Renal cortical epithelial cell (primary cell): ENCODE measurements at regions not wholly inside any gene's neighbourhood (a gene's known extent, or its start where the extent isn't known, plus 50 kb on each side); places are given as distances from the start of the nearest gene placed in this dataset.

Source experiments
- DNase-seq: peaks from one replicate; pipeline ENCODE4 v3.0.0-alpha.2; 2011; ENCODE audit warnings: low read depth

DNA sequence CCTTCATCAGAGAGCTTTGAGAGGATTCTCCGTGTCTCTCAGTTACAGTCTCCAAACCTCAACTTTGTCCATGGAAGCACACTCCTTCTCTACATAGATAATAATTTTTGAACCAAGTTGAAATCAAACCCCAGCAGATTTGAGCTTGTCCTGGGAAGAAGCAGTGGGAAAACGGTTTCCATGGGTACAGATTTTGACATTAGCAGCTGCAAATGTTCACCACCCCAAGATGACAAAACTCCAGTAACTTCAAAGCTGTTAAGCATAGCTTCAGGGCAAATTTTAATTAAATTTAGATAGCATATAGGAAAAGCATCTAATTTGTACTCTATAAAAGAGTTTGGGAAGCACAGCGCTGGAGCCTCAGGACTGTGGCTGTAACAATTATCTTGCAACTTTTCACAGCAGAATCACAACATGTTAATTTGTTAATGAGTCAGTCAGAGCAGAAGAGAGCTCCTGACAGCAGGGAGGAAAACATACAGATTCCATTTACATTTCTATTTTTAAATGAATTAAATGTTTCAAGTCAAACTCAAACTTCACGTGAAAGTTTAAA lies 240.7 kb downstream of the BMP7 start:
- DNase-seq, result no peak

DNA sequence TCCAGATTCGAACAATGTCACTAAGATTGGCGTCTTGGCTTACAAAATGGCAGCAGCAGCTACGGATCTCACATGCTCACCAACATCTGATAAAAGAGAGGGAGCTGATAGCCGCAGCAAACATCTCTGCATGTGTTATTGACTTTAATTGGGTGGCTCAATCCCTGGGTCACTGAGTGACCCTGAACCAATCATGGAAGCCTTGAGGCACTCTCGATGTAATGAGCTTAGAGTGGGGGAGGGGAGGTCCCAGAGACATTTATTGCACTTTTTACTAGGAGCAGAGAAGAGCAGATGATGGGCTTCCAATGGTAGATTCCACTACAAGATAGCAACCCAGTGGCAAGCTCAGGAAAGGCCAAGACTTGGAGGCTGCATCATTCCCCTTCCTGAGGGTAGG lies 238.7 kb downstream of the BMP7 start:
- DNase-seq, result no peak

DNA sequence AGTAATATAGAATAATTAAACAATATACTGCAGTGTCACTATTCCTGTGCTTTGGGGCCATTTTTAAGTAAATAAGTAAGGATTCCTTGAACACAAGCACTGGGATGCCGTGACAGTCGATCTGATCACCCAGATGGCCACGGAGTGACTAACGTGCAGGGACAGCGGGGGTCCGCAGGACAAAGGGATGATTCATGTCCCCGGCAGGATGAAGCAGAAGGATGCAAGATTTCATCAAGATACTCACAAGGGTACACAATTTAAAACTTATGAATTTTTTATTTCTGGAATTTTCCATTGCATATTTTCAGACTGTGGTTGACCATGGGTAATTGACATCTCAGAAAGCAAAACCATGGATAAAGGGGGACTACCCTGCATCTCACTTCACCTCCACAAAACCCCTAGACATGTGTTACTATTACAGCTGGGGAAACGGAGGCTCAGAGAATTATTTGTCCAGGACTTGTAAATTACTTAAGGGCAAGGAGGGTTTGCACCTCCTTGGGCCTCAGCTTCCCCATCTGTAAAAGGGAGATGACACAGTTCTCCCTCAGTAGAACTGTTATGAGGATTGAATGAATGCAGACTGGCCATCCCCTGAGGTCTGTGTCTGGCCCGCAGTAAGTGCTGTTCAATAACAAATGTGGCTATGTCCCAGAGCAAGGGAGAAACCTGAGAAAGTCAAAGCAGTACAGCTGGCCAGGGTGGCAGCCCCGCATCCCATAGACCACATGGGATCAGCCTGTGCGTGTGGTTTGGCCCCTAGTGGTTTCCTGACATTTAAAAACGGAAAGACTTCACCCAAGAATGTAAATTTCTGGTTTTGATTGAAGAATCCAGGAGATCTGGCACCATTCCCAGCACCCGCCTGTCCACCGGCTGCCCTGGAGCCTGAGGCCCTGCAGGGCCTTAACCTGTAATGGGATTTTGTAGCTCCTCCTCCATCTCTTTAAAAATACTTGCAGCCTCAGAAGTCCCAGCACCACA lies 235.5 kb downstream of the BMP7 start:
- DNase-seq, result no peak

DNA sequence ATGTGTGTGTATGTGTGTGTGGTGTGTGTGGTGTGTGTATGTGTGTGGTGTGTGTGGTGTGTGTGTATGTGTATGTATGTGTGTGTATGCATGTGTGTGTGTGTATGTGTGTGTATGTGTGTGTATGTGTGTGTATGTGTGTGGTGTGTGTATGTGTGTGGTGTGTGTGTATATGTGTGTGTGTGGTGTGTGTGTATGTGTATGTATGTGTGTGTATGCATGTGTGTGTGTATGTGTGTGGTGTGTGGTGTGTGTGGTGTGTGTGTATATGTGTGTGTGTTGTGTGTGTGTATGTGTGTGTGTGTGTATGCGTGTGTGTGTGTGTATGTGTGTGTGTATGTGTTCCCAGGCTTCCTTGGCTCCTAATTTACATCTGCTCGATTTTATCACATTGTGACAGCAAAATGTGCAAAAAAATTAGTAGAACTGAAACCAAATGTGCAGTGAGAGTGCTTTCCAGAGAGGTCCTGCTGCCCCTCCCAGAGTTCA lies 234.5 kb downstream of the BMP7 start:
- DNase-seq, result no peak

DNA sequence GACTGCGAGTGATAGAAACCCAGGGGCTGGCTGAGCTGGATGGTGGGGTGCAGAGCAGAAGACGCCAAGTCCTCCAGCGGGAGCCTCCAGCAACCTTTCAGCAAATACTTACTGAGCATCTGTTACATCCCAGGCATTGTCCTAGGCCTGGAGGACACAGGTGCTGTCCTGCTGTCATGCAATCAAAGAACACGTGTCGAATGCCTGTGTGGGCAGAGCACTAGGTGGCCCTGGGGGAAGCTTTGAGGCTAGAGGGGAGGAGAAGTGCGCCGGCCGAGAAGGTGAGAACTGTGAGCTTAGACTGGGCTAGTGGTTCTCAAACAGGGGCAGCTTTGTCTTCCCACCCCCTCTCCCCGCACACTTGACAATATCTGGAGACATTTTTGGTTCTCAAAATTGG lies 233.6 kb downstream of the BMP7 start:
- DNase-seq, result no peak

DNA sequence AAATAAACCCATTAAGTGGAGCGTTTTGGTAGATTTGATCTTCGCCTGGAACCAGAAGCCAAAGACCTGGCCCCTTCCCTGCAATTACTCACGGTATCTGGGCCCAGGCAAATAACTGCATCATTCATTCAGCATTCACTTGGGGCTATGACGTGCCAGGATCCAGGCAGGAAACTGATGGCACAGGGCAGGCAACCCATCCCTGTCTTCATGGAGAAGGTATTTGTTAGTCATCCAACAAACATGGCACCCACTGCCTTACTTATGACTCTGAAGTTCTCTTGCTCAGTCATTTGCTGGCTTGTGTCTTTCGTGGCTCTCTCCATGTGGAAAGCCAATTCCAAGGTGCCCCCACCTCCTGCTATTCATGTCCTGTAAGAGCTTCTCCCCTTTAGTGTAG lies 232.4 kb downstream of the BMP7 start:
- DNase-seq, result no peak

DNA sequence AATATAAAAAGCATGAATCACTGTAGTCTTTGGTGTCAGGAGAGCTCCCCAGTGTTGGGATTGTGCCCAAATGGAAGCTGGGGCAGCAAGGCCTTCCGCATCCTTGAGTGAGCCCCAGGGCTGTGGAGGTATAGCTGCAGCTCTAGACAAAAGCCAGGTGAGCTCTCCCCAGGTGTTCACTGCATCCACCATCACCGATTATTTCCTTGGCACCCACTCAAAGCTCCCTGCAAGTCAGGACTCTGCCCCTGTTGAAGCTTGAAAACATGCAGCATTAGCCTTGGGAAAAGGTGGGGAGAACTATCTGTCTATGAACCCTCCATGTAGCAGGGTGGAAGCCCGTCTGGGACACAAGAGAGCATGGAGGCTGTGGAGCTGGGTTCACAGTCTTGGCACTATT lies 228.8 kb downstream of the BMP7 start:
- DNase-seq, result no peak

DNA sequence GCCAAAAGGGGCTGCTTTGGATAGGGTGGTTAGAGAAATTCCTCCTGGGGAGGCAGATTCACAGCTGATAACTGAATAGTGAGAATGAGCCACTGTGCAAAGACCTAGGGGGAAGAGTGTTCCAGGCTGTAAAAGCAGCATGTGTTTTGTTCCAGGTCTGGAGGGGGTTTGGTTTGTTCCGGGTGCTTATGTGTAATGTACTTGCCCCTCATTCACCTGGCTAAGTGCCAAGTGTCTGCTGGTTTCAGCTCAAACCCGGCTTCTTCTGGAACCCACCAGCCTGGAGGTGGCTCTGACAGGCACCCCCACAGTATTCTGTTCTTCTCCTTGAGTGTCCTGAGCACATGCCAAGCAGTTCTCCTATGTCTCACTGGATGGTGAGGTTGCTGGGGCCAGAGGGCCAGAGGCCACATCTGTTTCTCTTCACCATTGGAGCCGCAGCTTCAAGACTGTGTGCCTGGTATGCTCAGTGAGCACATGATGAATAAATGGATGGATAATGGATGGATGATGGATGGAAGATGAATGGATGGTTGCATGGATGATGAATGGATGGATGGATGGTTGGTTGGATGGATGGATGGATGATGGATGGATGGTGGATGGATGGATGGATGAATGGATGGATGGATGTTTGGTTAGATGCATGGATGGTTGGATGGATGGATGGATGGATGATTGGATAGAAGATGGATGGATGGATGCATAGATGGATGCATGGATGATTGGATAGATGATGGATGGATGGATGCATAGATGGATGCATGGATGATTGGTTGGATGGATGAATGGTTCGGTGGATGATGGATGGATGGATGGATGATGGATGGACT lies 227.6 kb downstream of the BMP7 start:
- no peak for DNase-seq

DNA sequence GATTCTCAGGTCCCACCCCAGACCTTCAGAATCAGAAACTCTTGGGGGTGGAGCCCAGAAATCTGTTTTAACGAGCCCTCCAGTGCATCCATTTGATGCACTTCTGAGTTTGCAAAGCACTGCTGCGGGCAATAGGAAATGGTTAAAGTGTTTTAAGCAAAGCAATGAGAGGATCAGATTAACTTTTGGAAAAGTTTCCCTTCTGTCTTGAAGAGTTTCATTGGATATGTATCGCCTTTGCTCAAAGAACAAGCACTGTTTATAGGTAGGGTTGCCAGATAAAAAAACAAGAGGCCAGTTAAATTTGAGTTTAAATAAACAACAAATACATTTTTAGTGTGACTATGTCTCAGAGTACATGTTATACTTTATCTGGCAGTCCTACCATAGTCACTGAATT lies 226.0 kb downstream of the BMP7 start:
- no peak for DNase-seq

DNA sequence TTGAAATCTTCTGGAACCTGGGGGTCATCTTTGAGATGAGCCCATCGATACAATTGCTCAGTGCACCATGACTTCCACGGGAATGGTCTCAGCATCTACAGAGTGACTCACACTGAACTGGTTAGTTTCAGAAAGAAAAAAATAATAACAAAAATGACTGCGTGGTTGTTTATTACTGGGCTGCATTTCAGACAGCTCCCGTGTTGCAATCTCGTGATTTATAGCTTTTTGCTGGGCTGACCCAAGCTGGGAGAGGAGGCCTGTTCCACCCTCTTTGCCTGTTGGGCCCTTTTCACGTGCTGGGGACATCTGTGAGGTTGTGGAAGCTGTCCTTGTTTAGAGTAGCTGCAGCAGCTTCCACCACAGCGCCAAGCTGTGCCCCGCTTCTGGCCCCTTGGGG lies 225.5 kb downstream of the BMP7 start:
- DNase-seq, result no peak

DNA sequence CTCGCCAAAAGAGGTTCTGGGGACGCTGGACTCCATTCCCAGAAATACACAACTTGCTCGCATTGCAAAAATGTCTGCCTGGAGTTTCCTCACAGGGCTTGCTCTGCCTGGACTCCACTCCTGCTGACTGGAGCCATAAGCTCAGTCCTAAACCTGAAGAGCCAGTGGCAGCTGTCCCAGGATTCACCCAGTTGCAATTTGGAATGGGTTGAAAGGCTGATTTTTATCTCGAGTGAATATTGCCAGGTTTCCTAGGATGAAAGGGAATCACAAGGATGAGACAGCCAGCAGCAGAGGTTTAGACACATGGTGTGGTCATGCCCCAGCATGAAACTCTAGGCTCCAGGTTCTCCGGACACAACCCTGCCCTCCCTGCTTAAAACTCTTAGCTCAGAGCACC lies 223.3 kb downstream of the BMP7 start:
- no peak for DNase-seq

DNA sequence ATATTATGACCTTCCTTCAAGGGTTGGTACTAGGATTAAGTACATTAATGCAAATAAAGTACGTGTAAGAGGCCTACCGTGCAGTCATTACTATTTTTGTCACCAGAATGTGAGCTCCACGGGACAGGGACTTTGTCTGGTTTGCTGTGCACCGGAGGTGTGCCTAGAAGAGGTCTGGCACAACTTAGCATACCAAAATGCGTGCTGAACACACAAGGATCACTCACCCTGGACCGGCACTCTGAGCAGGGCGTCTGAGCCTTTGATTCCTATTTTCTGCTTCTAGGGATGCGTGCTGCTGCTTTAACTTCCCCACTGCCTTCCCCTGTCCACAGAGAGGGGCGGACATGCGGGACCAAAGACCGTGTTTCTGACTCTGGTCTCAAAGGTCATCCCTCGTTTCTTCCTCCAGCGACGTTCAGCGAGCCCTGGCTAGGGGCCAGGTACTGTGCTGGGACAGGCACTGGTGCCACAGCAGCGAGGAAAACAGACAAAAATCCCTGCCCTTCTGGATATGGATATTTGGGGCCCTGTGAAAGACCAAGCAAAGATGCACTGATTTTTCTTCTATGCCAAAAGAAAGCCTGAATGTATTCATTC lies 222.7 kb downstream of the BMP7 start:
- no peak for DNase-seq

DNA sequence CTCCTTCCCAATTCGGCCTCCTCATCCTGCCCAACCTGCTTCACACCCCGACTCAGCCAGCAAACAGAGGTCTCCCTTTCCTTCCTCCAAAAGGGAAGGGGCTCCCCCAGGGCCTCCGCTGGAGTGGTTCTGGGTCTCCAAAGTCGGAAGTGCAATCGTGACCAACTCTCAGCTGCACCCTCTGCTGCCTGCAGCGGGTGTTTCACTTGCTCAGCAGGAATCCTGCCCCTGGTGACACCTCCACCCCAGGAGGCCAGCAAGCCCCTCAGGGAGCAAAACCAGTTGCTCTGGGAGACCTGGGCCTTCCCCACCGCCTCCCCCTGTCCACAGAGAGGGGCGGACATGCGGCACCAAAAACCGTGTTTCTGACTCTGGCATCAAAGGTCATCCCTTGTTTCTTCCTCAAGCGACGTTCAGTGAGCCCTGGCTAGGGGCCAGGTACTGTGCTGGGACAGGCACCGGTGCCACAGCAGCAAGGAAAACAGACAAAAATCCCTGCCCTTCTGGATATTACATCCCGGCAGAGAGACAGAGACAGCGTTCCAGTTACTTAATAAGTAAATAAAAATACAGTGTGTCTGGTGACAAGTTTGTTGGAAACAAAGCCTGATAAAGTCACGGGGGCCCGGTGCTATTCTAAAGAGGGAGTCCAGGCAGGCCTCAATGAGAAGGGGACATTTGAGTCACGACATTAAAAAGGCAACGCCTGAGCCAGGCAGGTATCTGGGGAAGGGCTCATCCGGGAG lies 219.0 kb downstream of the BMP7 start:
- DNase-seq, result no peak

DNA sequence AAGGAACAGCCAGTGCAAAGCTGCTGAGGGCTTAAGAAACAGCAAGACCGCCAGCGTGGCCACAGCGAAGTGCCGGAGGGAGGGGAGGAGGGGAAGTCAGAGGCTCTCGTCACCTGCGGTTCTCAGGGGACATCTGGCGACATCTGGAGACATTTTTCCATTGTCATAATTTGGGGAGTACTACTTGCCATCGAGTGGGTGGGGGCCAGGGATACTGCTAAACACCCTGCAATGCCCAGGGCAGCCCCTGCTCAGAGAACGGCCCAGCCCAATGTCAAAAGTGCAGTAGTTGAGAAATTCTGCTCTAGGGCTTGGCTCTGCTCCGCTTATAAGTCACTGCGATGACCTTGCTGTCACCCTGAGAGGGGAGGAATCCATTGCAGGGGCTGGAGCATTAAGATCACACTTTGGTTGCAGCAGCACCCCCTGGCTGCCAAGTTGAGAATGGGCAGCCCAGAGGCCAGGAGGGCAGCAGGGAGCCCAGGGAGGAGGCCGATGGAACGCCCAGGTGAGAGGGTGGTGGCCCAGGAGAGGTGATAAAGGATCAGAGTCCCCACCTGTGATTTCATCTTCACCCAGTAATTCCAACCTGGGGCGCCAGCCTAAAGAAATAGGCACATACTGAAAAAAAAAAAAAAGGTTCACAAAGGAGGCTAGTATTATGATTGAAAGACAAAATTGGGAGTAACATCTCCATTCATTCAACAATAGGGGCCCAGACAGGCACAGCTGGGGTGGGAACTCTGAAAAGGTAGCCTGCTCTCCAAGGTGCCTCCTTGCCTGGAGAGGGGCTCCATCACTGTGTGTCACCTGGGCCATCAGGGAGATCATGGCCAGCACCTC lies 218.2 kb downstream of the BMP7 start:
- DNase-seq, result peak; percentile 2

DNA sequence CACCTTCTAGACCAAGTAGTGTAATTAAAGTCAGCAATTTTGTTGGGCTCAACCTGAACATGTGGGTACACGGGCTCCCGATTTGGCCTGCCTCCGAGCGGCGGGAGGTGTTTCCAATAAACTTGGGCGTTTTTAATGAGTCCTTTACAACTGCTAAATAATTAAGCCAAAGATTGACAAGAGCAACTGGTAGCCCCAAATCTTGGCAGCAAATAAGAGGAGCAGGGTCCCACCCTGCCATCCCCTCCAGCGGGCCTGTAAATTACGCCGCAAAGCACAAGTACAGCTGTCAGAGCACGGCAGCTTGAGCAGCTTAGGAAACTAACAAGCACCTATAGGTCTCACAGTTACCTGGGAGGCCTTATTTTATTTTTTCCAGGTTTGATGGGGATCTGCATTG lies 217.1 kb downstream of the BMP7 start:
- DNase-seq, result no peak

DNA sequence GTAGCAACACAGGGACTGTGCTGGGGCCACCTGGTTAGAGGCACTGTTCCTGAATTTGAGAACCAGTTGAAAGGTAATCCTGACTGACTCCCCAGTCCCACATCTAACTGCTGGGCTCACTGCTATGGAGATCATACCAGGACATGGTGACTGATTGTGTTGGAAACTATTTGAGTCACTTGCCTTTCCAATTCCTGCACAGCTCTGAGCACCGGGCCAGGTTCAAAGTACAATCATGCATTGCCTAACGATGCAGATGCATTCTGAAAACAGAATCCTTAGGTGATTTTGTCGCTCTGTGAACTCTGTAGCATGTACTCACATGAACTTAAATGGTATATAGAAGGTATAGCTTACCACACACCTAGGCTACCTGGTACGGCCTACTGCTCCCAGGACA lies 215.3 kb downstream of the BMP7 start:
- DNase-seq, result no peak

DNA sequence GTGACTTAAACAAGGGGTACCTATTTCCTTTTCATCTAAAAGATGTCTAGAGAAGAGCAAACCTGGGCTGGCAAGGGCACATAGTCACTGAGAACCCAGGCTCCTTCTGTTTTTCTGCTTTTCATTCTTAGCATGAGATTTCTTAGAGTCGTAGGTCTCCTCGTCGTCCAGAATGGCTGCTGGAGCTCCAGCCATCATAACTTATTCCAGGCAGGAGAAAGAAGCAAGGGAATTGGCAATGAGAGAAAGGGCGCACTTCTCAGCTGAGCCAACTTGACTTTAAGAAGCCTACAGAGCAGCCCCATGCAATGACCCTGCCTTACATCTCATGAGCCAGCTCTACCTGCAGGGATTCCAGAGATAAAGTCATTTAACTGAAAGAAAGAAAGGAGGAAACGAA lies 213.4 kb downstream of the BMP7 start:
- no peak for DNase-seq

DNA sequence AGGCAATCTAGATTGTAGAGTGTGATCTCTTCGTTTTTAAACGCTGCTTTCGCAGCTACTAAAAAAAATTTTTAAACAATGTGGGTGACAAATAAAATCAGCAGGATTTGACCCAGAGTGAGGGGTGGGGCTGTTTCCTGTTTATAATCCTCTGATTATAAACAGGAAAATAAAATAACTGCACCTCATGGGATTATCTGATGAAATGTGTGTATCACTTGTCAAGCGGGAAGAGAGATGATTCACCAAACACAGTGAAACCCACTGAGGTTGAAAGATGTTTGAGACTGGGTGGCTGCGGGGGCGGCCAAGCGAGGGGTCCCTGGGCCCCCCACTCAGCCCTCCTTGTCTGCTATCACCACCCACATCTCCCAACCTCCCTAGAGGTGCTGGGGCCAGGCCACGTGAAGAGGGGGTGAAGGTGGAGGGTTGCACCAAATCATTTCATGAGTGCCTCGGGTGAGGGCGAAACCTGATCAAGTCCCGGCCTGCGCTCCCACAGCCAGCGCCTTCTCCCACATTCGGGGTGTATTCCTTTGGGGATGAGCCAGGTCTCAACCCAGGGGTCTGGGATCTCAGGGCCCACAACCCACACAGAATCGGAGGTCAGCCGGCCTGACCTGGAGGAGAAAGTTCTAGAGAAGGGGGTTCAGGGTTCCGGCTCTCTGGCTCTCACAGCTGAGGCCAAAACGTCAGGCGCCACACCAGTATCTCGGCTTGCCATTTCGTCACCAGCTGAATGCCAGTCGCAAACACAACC lies 212.5 kb downstream of the BMP7 start:
- no peak for DNase-seq

DNA sequence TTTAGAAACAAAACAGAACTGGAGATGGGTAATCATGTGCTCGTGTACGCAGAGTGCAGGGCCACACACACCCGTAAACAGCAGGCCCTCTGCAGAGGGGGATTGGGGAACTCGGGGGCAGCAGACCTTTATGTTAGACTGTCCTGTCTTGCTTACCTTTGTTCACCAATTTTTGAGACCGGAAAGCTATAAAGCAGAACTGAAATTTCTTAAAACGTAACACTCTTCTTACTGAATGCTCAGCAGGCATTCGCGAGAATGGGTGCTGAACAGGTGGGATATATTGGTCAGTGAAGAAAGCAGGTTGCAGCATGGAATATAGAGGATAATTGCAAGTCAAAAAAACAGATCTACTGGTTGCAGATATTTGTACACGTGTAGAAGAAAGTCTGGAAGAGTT lies 211.1 kb downstream of the BMP7 start:
- no peak for DNase-seq

DNA sequence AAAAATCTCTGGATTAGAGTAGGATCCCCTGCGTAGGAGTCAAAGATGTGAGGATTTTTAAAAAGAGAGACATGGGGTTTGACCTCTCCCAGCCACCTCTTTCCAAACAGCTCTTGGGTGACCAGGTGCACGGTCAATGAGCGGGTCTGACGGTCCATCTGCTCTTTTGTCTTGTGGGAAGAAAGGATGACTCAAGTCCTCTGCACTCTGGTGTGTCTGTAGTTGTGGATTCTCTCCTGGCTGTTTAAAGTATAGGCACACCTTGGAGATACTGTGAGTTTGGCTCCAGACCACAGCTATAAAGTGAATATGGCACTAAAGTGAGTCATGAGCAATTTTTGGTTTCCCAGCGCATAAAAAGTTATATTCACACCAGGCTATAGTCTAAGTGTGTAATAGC lies 209.8 kb downstream of the BMP7 start:
- DNase-seq, result no peak
